ENCODE measurements at regions not wholly inside any gene's neighbourhood (a gene's known extent, or its start where the extent isn't known, plus 50 kb on each side); places are given as distances from the start of the nearest gene placed in this dataset.

- H3K36me3 Mint-ChIP-seq: no peaks in the 10 kb centered on the region
- peaks cover 8% of the 10 kb centered on the region for H3K27me3 Mint-ChIP-seq (ENCODE audit: low read depth)
- no peaks in the 10 kb centered on the region for H3K9me3 Mint-ChIP-seq
- DNase-seq (ENCODE audit: low spot score in 2 of 2, unreplicated experiment in 2 of 2): no peak
- no peak overlapping the region for H3K27ac Mint-ChIP-seq
- H3K4me1 Mint-ChIP-seq: peaks cover 7% of the 10 kb centered on the region
- no peak for TF ChIP-seq CTCF (IDR thresholded peaks at IDR 0.05; ENCODE audit: unreplicated experiment)
- no peak overlapping the region for H3K4me3 Mint-ChIP-seq
These were observed 366.0 kb downstream of the THBS2 start for GRCh38 chr6:168887621-168888020.

GRCh38 chr6:168886964-168887363 lies 366.7 kb downstream of the THBS2 start:
- Mint-ChIP-seq H3K4me1 (peaks cover 7% of the 10 kb centered on the region), H3K27ac (no peak overlapping the region), H3K4me3 (no peak overlapping the region), H3K36me3 (no peaks in the 10 kb centered on the region), H3K27me3 (ENCODE audit: low read depth) (peaks cover 11% of the 10 kb centered on the region), H3K9me3 (no peaks in the 10 kb centered on the region)
- no peak for DNase-seq (ENCODE audit: low spot score in 2 of 2, unreplicated experiment in 2 of 2)
- TF ChIP-seq CTCF (IDR thresholded peaks at IDR 0.05; ENCODE audit: unreplicated experiment): no peak

GRCh38 chr6:168885751-168886742 lies 367.6 kb downstream of the THBS2 start:
- no peak overlapping the region for H3K27ac Mint-ChIP-seq
- no peak for TF ChIP-seq CTCF (IDR thresholded peaks at IDR 0.05; ENCODE audit: unreplicated experiment)
- no peaks in the 10 kb centered on the region for H3K9me3 Mint-ChIP-seq
- no peak for DNase-seq (ENCODE audit: low spot score in 2 of 2, unreplicated experiment in 2 of 2)
- H3K36me3 Mint-ChIP-seq: no peaks in the 10 kb centered on the region
- peaks cover 7% of the 10 kb centered on the region for H3K4me1 Mint-ChIP-seq
- no peak overlapping the region for H3K4me3 Mint-ChIP-seq
- H3K27me3 Mint-ChIP-seq (ENCODE audit: low read depth): peaks cover 11% of the 10 kb centered on the region

- Mint-ChIP-seq H3K27ac (no peak overlapping the region), H3K9me3 (no peaks in the 10 kb centered on the region), H3K4me1 (peaks cover 7% of the 10 kb centered on the region), H3K27me3 (ENCODE audit: low read depth) (peaks cover 11% of the 10 kb centered on the region), H3K4me3 (no peak overlapping the region), H3K36me3 (no peaks in the 10 kb centered on the region)
- no peak for TF ChIP-seq CTCF (IDR thresholded peaks at IDR 0.05; ENCODE audit: unreplicated experiment)
- DNase-seq (ENCODE audit: low spot score in 2 of 2, unreplicated experiment in 2 of 2): no peak
These were observed 368.4 kb downstream of the THBS2 start for GRCh38 chr6:168885196-168885595.

GRCh38 chr6:168884646-168885086 lies 369.0 kb downstream of the THBS2 start:
- Mint-ChIP-seq H3K36me3 (no peaks in the 10 kb centered on the region), H3K27me3 (ENCODE audit: low read depth) (peaks cover 11% of the 10 kb centered on the region), H3K9me3 (no peaks in the 10 kb centered on the region), H3K27ac (no peak overlapping the region), H3K4me3 (no peak overlapping the region), H3K4me1 (peaks cover 7% of the 10 kb centered on the region)
- TF ChIP-seq CTCF (IDR thresholded peaks at IDR 0.05; ENCODE audit: unreplicated experiment): peak; percentile 93
- peak; percentile 61 to 92 for DNase-seq (ENCODE audit: low spot score in 2 of 2, unreplicated experiment in 2 of 2)
